ENCODE measurements at regions not wholly inside any gene's neighbourhood (a gene's known extent, or its start where the extent isn't known, plus 50 kb on each side); places are given as distances from the start of the nearest gene placed in this dataset.

GRCh38 chr3:94978084-94978483 is 915.2 kb downstream of the NSUN3 start:
- Histone ChIP-seq H3K4me3 (ENCODE audit: control insufficient read depth in 2 of 3, extremely low read depth in 1 of 3, insufficient read depth in 2 of 3, low read depth in 1 of 3, low read length in 3 of 3) (no peak overlapping the region), H3K79me2 (ENCODE audit: control insufficient read depth, insufficient read depth, low read length) (no peaks in the 10 kb centered on the region), H2AFZ (ENCODE audit: control insufficient read depth, low read length) (no peak overlapping the region), H3K4me1 (ENCODE audit: control insufficient read depth, extremely low read depth, insufficient read depth, low read length) (no peaks in the 10 kb centered on the region), H3K36me3 (ENCODE audit: control insufficient read depth in 2 of 2, extremely low read depth in 1 of 2, insufficient read depth in 2 of 2, low read length in 2 of 2) (no peaks in the 10 kb centered on the region), H3K9me3 (ENCODE audit: control insufficient read depth, low read depth, low read length) (no peaks in the 10 kb centered on the region), H3K4me2 (ENCODE audit: control insufficient read depth, extremely low read depth, insufficient read depth, low read depth, low read length) (no peak overlapping the region), H4K20me1 (ENCODE audit: control insufficient read depth, extremely low read depth, insufficient read depth, low read length) (no peaks in the 10 kb centered on the region), H3K9me1 (ENCODE audit: control insufficient read depth, extremely low read depth, insufficient read depth, low read length) (no peaks in the 10 kb centered on the region), H3K27me3 (ENCODE audit: control insufficient read depth, extremely low read depth, insufficient read depth, low read length) (no peaks in the 10 kb centered on the region), H3K27ac (ENCODE audit: control insufficient read depth, insufficient read depth, low read length) (no peak overlapping the region), H3K9ac (ENCODE audit: control insufficient read depth, extremely low read depth, insufficient read depth, low read length) (no peak overlapping the region)
- DNase-seq (ENCODE audit: low read depth, low spot score) (no peak), FAIRE-seq (no peak)
- TF ChIP-seq EZH2 (IDR thresholded peaks at IDR 0.05; ENCODE audit: low read length), result no peak
- TF ChIP-seq, protein P1, sequence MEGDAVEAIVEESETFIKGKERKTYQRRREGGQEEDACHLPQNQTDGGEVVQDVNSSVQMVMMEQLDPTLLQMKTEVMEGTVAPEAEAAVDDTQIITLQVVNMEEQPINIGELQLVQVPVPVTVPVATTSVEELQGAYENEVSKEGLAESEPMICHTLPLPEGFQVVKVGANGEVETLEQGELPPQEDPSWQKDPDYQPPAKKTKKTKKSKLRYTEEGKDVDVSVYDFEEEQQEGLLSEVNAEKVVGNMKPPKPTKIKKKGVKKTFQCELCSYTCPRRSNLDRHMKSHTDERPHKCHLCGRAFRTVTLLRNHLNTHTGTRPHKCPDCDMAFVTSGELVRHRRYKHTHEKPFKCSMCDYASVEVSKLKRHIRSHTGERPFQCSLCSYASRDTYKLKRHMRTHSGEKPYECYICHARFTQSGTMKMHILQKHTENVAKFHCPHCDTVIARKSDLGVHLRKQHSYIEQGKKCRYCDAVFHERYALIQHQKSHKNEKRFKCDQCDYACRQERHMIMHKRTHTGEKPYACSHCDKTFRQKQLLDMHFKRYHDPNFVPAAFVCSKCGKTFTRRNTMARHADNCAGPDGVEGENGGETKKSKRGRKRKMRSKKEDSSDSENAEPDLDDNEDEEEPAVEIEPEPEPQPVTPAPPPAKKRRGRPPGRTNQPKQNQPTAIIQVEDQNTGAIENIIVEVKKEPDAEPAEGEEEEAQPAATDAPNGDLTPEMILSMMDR (optimal IDR thresholded peaks at IDR 0.05 in 1 of 3, IDR thresholded peaks at IDR 0.05 in 1 of 3, conservative IDR thresholded peaks at IDR 0.05 in 1 of 3; ENCODE audit: extremely low read depth in 1 of 3, insufficient read depth in 2 of 3, low read length in 3 of 3), result no peak
- dilution Hi-C loops (cut with MboI; ENCODE audit: extremely low pct_ligation_motif_present, low sequenced_read_pairs), result no loop called here

GRCh38 chr3:94985778-94986177 is 922.9 kb downstream of the NSUN3 start:
- FAIRE-seq, result no peak

GRCh38 chr3:94990952-94991705 is 928.3 kb downstream of the NSUN3 start:
- no peaks in the 10 kb centered on the region for H3K4me1 ChIP-seq (ENCODE audit: control insufficient read depth, extremely low read depth, insufficient read depth, low read length)
- no peak overlapping the region for H3K9ac ChIP-seq (ENCODE audit: control insufficient read depth, extremely low read depth, insufficient read depth, low read length)
- no peaks in the 10 kb centered on the region for H3K27me3 ChIP-seq (ENCODE audit: control insufficient read depth, extremely low read depth, insufficient read depth, low read length)
- no peaks in the 10 kb centered on the region for H3K36me3 ChIP-seq (ENCODE audit: control insufficient read depth in 2 of 2, extremely low read depth in 1 of 2, insufficient read depth in 2 of 2, low read length in 2 of 2)
- TF ChIP-seq, protein P1 (optimal IDR thresholded peaks at IDR 0.05 in 1 of 3, IDR thresholded peaks at IDR 0.05 in 1 of 3, conservative IDR thresholded peaks at IDR 0.05 in 1 of 3; ENCODE audit: extremely low read depth in 1 of 3, insufficient read depth in 2 of 3, low read length in 3 of 3), result no peak
- no peak for TF ChIP-seq EZH2 (IDR thresholded peaks at IDR 0.05; ENCODE audit: low read length)
- no peaks in the 10 kb centered on the region for H4K20me1 ChIP-seq (ENCODE audit: control insufficient read depth, extremely low read depth, insufficient read depth, low read length)
- H3K27ac ChIP-seq (ENCODE audit: control insufficient read depth, insufficient read depth, low read length), result no peak overlapping the region
- dilution Hi-C loops (cut with MboI; ENCODE audit: extremely low pct_ligation_motif_present, low sequenced_read_pairs), result no loop called here
- H2AFZ ChIP-seq (ENCODE audit: control insufficient read depth, low read length), result no peak overlapping the region
- H3K79me2 ChIP-seq (ENCODE audit: control insufficient read depth, insufficient read depth, low read length), result no peaks in the 10 kb centered on the region
- no peak for FAIRE-seq
- no peaks in the 10 kb centered on the region for H3K9me3 ChIP-seq (ENCODE audit: control insufficient read depth, low read depth, low read length)
- no peak overlapping the region for H3K4me3 ChIP-seq (ENCODE audit: control insufficient read depth in 2 of 3, extremely low read depth in 1 of 3, insufficient read depth in 2 of 3, low read depth in 1 of 3, low read length in 3 of 3)
- no peak for DNase-seq (ENCODE audit: low read depth, low spot score)
- H3K9me1 ChIP-seq (ENCODE audit: control insufficient read depth, extremely low read depth, insufficient read depth, low read length), result no peaks in the 10 kb centered on the region
- H3K4me2 ChIP-seq (ENCODE audit: control insufficient read depth, extremely low read depth, insufficient read depth, low read depth, low read length), result no peak overlapping the region

More at GRCh38 chr3:94985778-94986177, 922.9 kb downstream of the NSUN3 start:
- Histone ChIP-seq H2AFZ (ENCODE audit: control insufficient read depth, low read length) (no peak overlapping the region), H3K79me2 (ENCODE audit: control insufficient read depth, insufficient read depth, low read length) (no peaks in the 10 kb centered on the region), H4K20me1 (ENCODE audit: control insufficient read depth, extremely low read depth, insufficient read depth, low read length) (no peaks in the 10 kb centered on the region), H3K36me3 (ENCODE audit: control insufficient read depth in 2 of 2, extremely low read depth in 1 of 2, insufficient read depth in 2 of 2, low read length in 2 of 2) (no peaks in the 10 kb centered on the region), H3K27ac (ENCODE audit: control insufficient read depth, insufficient read depth, low read length) (no peak overlapping the region), H3K27me3 (ENCODE audit: control insufficient read depth, extremely low read depth, insufficient read depth, low read length) (no peaks in the 10 kb centered on the region), H3K4me3 (ENCODE audit: control insufficient read depth in 2 of 3, extremely low read depth in 1 of 3, insufficient read depth in 2 of 3, low read depth in 1 of 3, low read length in 3 of 3) (no peak overlapping the region), H3K4me1 (ENCODE audit: control insufficient read depth, extremely low read depth, insufficient read depth, low read length) (no peaks in the 10 kb centered on the region), H3K9ac (ENCODE audit: control insufficient read depth, extremely low read depth, insufficient read depth, low read length) (no peak overlapping the region), H3K9me3 (ENCODE audit: control insufficient read depth, low read depth, low read length) (no peaks in the 10 kb centered on the region), H3K9me1 (ENCODE audit: control insufficient read depth, extremely low read depth, insufficient read depth, low read length) (no peaks in the 10 kb centered on the region), H3K4me2 (ENCODE audit: control insufficient read depth, extremely low read depth, insufficient read depth, low read depth, low read length) (no peak overlapping the region)
- TF ChIP-seq EZH2 (IDR thresholded peaks at IDR 0.05; ENCODE audit: low read length), result no peak
- dilution Hi-C loops (cut with MboI; ENCODE audit: extremely low pct_ligation_motif_present, low sequenced_read_pairs), result no loop called here
- no peak for DNase-seq (ENCODE audit: low read depth, low spot score)

All from keratinocyte (primary cell).